ENCODE measurements at regions not wholly inside any gene's neighbourhood (a gene's known extent, or its start where the extent isn't known, plus 50 kb on each side); places are given as distances from the start of the nearest gene placed in this dataset.
"Not testable (repeated sequence)": the region's sequence is repeated elsewhere in the genome, so short reads cannot be mapped to it uniquely, and the experiment has no call there.

DNA sequence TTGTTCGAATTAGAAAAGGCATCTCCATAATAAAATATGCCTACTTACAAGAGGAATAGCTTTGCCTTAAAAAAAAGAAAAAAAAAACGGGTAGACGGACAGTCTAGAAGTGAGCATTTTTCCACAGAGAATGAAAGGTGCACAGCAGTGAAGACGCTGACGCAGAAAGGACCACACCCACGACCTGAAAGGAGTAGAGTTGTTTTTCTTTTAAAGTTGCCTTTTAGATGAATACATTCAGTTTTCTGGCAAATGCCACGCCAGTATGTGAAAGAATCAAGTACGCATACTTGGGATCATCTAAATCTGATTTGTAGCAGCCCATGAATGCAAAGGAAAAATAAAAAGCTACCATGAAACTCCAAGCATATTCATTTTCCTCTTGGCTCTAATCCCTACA, 809.2 kb upstream of the SOX11 start:
- no peak for DNase-seq

DNA sequence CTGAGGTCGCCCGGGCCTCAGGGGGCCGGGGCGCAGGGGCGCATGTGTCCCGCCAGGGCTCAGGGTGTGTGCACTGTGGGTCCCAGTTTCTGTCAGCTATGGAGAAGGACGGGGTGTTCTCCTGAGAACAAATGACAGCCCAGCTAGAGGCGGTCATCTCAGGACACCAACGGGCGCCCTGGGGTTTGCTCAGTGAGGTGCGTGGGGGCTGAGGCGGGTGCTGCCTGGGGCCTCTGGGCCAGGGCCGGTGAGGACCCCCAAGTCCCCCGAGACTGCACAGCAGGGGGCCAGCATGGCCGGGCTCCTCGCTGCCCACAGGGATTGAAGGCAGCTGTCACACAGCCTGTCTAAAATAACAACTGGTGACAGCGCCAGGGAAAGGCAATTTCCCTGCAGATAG, 808.8 kb upstream of the SOX11 start:
- no peak for DNase-seq

DNA sequence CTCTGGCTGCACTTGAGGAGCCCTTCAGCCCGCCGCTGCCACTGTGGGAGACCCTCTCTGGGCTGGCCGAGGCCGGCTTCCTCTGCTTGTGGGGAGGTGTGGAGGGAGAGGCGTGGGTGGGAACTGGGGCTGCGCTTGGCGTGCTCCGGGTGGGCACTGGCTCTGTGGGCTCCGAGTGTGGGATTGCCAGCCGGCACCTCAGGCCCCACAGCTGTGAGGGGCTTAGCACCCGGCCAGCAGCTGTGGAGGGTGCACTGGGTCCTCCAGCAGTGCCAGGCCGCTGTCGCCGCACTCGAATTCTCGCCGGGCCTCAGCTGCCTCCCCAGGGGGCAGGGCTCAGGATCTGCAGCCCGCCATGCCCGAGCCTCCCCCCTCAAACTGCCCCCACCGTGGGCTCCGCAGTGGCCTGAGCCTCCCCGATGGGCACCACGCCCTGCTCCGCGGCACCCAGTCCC, 808.0 kb upstream of the SOX11 start:
- DNase-seq: no peak

DNA sequence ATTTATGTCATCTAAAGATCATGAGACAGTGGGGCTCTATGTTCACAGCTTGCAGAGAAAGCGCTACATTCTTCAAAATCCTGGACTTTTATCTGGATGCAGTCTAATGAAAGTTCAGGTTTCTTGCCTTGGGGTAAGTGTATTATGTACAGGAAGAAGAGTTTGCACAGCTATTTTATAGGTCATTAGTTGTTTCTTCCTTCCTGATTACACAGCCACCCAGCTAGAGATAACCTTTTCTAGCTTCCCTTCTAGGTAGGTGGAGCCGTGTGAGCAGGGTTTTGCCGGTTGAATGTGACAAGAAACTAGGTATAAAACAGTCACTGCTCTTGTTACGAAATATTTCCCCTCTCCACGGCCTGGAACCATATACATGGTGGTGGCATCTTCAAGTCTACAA, 800.8 kb upstream of the SOX11 start:
- no peak for DNase-seq

DNA sequence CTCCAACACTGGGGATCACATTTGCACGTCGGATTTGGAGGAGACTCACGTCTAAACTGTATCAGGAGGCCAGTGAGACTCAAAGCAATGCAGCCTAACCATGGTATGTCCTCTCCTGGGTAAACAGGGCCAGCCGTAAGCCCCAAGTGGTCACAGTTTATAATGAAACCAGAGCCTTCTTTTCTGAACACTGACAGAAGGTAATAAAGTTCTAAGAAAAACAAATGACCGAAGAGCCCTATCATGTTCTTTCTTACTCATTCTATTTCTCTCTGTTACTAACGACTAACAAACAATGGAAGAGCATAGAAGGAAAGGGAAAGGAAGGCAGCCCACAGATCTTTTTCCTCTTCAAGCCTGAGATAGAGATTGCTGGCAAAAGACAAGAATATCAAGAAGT, 796.8 kb upstream of the SOX11 start:
- DNase-seq: no peak

DNA sequence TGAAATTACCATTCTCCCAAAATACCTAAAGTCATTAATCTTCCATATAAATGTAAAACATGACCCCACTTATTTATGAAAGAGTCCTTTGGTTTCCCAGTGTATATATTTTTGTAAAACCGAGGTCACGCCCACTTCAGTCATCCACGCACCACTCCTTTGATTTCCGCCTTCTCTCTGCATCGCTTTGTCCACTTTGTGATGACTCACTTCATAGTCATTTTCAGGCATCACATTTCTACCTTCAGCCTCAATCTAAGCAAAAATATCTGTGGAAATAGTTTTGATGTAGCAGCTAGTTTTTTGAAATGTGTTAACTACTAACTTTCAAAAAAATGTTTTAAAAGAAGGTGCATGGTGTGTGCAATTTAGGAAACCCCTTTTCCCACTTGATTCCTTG, 793.5 kb upstream of the SOX11 start:
- DNase-seq: no peak

DNA sequence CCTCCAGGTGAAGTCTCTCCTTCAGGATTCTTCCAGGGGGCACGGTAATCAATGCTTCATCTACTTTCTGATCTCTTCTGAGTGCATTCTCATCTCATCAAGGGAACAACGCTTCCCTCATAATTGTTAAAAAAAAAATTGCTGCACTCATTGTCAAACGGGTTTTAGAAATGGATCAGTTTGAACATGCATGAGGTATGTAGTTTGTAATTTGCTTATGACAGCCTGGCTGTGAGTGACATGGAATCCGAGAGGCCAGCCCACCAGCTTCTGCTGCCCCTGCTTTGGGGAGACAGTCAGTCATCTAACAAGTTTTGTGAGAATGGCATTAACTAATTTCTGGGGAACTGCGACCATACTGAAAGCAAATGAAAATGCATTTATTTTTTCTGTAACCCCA, 791.9 kb upstream of the SOX11 start:
- no peak for DNase-seq

DNA sequence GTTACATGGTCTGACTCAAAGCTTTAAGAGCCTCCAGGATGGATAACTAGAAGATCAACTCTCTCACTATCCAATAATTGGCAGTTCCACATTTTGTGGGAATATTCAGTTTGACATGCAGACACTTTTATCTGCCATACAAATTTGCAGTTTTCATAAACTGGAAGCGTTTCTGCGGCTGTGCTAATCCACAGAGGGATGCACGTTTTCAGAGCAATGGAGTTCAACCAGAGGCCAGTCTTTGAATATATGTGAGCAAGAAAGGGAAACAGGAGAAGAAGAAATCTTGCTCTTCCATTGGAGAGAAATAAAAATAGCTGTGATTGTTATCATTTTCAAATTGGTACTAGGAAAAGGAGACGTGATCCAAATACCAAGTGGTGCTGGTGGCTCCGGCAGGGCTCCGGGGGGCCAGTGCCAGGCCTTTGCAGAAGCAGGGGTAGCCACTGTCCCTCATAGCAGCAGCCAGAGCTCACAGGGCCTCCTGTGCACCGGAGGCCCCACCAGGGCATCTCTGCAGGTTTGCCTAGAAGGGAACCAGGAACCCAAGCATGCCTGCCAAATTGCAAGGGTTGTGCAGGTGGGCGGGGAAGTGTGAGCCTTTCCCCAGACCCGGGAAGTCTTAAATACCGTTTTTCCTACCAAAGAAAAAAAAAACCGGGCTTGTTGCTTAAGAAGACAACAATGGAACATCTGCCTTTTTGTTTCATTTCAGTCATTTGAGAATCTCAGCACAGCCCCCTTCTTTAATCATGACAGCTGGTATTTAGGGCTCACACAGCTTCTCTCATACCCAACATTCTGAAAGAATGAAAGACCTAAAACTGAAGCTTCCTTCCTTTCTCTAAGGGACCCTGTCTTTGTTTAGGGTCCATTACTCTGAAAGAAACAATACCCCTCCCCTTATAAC, 791.1 kb upstream of the SOX11 start:
- DNase-seq: no peak

DNA sequence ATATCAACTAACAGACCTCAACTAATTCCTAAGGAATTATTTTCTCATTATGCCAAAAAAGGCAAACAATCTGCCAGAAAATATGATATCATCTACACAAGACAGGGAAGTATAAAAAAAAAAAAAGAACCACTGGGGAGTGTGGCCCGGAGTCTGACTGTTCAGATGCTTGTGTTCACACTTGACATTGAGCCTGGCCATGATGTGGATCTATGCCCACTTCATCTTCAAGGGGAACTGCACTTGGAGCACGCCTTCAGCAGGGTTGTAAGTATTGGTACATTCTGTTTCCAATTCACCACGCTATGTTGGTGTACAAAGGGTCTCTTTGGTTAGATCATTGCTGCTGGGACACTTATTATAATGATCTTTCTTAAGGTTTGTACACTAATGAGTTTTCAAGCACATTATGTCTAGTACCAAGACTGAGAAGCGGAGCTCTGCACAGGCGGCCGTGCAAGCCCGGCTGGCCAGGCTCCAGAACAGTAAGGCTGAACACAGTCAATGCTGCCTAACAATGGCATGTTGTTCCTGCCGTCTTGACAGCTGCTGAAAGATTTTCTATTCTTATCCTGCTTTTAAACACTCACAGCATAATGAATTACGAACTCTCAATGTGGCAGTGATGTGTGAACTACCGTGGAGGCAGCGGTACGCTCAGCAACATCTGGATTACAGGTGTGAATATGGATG, 788.4 kb upstream of the SOX11 start:
- DNase-seq: no peak

DNA sequence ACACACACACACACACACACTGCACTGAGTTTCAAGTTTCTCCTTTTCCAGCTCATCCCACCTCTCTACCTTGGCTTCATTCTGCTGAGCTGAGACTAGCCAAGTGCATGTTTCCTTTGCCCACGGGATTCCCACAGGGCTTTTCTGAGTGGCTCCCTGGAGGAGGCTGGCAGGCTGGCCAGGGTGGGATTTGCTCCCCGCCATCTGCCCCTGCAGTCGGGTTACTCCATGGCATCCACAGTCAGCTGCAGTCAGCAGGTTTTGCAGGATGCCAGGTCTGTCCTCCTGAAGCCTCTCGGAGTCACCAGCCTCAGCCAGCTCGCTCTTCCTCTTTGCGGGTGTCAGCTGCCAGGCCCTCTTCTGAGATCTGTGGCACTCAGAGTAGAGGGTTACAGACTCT, 783.7 kb upstream of the SOX11 start:
- DNase-seq: no peak

DNA sequence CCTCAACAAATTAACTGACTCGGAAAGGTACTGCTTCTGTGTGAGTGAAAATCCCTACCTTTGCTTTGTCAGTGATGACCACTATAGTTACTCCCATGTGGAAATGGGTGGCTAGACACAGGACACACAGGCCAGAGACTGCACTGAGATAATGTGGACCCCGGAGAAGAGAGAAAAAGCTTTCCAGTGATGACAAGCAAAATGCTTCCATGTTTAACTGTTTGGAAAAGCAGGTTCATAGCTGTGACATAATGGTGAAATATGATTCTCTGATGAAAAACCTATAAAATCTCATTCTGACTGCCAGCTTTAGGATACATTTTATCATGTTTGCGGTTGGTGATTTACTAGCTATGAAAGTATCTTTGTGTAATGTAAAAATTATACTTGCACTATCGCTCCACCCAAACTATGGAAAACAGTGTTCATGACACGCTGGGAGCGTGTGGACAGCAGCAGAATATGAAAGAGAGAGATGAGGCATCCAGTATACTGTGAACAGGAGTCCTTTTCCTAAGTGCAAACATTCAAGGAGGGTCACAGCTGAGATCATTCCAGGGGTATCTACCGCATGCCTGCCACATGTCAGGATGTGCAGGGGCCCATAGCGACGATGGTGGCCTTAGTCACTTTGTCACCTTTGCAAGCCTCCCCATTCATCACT, 782.7 kb upstream of the SOX11 start:
- no peak for DNase-seq

DNA sequence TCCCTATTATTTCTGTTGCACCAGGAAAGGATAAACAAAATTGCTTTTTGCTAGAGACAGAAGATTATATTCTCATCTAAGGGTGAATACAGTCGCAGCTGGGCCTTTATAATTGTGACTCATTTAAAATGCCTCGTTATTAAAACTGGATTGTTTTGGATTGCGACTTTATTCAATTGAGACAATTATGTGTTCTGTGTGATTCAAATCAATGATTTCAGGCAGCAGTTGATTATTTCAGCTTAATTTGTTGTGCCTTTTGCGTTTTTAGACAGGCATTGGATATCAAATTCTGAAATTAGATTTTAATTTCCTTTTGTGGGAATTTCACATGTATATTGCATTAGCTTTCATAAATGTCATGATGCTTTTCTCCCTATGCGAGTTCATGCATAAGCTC, 778.1 kb upstream of the SOX11 start:
- DNase-seq: no peak

DNA sequence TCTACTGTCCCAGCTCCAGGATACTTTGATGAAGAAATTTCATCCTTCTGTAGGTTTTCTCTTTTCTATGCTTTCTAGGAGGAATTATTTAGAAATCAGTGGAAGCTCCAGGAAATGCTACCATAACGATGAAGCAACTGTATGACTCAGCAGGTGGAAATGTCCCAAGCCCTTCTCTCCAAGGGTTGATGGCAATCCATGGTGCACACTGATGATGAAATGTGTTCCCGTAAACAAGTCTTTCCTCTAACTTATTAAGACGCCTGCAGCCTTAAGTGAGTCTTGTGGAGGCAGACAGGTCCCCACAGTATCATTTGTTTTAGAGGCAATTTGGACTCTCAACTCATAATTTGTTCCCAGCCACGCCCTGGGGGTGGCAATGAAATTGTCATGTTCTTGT, 777.6 kb upstream of the SOX11 start:
- DNase-seq: no peak

DNA sequence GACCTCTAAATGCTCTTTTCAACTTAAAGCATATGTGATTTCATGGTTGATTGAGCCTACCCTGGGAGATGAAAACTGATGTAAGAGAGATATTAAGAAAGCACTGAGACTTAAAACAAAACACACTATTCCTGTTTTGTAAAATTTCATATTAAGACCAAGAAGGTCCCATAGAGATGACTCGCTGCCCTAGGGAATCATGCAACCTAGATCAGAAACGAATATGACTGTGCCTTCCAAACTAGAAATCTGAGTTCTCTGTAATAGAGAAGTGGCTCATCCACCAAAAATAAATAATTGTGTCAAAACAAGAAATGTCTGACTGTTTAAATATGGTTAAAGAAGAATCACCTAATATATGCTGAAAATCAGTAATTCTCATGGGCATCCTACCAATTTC, 776.8 kb upstream of the SOX11 start:
- DNase-seq: no peak

DNA sequence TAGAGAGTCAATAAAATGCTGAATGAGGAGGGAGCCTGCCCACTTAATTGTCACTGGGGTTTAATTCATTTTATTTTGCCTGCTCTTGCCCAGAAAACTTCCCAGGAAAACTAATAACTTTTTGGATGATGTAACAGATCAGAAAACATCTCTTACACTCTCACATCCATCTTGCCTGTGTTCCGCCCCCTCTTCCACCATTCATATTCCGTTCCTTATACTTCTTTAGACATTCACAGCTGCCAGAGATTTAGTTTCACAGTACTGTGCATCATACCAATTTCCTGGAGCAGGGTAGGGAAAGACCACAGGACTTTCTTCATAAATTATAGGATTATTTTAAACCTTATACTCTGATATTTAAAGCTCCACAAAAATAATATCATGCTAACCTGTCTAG, 776.1 kb upstream of the SOX11 start:
- DNase-seq: no peak

DNA sequence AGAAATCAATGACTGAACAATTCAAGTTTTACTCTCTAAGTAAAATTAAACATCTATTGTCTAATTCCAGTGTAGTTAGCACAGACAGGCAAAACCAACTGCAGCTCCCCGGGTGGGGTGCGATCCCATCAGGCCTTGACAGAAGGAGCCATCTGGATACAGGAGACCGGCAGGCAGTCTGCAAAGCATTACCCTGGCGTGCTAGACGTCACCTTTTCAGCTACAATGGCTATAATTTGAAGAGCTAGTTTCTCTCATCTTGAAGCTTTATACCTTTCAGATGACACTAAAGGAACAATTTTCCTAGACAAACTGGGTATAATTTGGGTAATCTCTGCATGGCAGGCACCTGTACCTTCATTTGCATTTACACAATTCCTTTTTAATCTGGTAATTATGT, 761.5 kb upstream of the SOX11 start:
- no peak for DNase-seq

DNA sequence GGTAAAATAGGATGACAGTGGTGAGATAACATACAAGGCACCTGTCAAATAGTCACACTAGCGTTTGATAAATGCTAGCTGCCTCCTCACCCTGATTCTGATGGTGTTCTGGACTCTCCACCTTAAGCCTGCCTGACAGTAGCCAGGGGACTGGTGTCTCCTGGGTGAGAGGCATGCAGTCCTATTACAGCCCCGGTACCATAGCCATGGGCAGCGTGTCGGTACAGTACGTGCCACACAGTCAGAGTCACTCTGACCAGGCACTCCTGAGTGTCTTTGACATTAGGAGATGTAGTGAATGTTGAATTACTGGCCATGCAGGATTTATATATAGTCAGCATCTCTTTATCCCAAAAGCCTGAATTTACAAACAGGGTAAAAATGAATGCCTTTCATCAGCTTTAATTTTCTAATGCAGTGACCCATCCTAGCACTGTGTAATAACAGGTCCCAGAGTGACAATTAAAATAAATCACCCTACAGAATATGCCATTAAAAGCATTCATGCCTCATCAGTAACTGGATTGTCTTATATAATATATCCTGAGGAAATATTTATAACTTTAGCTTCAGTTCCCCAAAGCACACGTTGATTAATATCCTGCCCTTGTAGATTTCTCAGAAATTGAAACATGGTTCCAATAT, 760.3 kb upstream of the SOX11 start:
- no peak for DNase-seq

DNA sequence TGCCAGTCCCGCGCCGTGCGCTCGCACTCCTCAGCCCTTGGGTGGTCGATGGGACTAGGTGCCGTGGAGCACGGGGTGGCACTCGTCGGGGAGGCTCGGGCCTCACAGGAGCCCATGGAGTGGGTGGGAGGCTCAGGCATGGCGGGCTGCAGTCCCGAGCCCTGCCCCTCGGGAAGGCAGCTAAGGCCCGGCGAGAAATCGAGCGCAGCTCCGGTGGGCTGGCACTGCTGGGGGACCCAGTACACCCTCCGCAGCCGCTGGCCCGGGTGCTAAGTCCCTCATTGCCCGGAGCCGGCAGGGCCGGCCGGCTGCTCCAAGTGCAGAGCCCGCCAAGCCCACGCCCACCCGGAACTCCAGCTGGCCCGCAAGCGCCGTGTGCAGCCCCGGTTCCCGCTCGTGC, 756.9 kb upstream of the SOX11 start:
- DNase-seq: not testable (repeated sequence)

DNA sequence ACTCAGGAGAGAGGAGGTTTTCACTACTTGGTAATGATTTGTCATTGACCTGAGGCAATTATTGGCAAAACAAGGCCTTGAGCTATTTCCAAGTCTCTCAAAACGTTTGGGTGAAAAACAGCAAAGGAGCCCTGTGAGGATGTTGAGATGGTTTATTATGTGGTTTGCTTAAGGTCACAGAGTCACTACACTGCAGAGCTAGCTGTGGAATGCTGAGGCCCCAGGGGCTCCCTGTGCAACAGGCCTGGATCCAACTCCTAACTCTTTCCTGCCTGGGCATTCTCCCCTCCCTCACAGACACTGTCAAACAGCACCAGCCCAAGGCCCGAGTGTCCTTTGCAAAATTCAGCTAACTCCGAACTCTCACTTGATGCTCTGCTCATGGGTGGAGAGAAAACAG, 754.6 kb upstream of the SOX11 start:
- no peak for DNase-seq

DNA sequence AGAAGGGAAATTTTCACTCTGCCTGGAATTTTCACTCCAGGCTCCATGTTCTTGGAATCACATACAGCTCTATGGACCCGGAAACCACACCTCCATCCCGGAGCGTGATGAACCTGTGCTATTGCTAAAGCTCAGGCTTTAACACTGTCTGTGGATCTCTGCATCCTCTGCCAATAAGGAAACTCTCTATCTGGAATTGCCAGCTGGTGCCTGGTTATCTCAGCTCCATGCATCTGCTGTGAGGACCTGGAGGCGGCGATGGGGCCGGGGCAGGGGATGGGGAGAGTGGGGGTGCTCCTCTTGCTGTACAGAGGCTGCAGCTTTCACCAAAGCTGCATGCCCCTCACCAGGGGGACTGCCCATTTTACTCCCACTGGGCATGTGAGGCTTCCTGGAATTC, 754.0 kb upstream of the SOX11 start:
- no peak for DNase-seq

DNA sequence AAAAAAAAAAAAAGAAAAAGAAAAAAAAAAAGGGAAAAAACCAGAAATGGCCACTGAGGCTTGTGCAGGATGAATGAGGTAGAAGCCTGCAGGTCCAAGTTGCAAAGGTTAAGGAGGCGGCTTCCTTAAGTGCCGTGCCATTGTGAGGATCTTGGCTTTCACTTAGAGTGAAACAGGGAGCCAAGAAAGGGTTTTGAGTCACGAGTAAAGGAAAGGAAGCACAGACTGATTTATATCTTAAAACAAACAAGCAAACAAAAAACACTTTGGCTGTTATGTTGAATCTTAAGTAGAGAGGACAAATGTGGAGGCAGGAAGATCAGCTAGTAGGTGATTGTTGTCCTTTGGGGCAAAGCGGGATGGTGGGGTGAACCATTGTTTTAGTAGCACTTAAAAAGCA, 749.7 kb upstream of the SOX11 start:
- no peak for DNase-seq

DNA sequence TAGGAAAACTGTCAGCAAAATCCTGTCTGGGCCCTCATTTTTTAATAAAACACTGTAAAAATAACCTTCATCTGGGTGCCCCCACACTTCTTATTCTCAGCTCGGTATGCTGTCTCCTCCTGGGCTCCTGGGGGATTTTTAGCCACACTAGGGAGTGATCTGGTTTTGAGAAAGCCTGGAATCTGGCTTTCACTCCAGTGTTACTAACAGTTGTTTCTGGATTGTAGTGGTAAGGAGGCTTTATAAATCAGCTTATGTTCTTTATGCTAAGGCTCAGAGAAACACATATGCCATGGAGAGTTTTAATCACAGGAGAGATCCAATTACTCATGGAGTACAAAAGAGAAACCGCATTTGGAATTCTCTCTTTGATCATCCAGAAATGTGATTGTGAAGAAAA, 744.3 kb upstream of the SOX11 start:
- no peak for DNase-seq

DNA sequence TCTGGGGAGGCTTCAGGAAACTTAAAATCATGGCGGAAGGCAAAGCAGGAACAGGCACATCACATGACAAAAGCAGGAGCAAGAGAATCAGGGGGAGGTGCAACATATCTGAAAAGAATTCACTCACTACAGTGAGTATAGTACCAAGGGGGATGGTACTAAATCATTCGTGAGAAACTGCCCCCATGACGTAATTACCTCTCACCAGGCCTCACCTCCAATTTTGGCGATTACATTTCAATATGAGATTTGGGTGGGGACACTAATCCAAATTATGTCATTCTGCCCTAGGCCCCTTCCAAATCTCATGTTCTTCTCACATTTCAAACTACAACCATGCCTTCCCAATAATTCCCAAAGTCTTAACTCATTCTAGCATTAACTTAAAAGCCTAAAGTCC, 740.8 kb upstream of the SOX11 start:
- no peak for DNase-seq

DNA sequence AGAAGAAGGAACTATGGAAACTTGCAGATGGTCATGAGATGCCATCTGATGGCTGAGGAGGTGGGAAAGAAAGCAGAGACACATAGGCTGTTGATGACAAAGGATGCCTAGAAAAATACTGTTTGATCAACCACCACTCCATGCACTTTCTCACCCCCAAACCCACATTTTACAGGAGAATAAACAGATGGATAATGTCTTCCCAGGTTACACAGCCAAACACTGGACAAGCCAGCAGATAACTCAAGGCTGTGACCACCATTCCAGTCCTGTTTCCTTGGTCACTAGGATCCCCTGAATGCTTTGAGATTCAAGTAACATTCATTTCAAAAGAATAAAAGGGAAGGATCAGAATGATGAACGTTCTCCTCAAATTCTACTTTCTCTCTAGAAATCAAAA, 733.0 kb upstream of the SOX11 start:
- DNase-seq: no peak
